GM12872 (cell line): ENCODE measurements at regions not wholly inside any gene's neighbourhood (a gene's known extent, or its start where the extent isn't known, plus 50 kb on each side); places are given as distances from the start of the nearest gene placed in this dataset.

Experiments used
- TF ChIP-seq, protein P1 (sequence below): IDR thresholded peaks from 3 replicates; pipeline ENCODE4 v1.5.1; 2011; ENCODE audit warnings: low read depth, mild to moderate bottlenecking, low read length, moderate library complexity; ENCODE audit not compliant: insufficient read depth

DNA sequence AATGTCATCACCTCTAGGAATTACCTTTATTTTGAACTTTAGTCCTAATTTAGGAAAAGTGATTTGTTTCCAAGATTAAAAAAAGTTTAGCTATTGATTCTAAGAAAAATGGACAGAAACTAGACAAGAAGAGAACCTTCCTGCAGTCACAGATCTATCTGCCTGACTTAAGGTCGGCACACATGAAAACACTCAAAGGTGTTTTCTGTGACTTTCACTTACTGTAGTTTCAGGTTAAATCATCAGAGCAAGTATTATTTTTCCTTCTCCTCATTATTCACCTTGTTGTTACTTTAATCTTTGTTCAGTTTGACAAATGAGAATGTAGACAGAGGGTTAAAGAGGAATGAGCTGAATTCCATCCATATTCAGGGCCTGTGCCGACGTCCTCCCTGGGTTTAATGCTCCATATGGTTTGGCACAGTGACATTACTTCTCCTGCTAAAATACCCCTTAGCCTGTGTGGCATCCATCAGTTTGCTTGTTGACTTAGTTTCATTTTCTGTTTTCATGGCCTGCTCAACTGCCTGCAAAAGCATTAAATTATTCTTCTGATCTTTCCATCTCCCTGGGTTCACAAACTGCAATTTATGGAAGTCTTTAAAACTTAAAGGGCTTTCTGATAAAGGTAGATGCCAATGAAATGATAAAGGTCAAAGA, 352.7 kb downstream of the NKX6-1 start:
- TF ChIP-seq, protein P1, sequence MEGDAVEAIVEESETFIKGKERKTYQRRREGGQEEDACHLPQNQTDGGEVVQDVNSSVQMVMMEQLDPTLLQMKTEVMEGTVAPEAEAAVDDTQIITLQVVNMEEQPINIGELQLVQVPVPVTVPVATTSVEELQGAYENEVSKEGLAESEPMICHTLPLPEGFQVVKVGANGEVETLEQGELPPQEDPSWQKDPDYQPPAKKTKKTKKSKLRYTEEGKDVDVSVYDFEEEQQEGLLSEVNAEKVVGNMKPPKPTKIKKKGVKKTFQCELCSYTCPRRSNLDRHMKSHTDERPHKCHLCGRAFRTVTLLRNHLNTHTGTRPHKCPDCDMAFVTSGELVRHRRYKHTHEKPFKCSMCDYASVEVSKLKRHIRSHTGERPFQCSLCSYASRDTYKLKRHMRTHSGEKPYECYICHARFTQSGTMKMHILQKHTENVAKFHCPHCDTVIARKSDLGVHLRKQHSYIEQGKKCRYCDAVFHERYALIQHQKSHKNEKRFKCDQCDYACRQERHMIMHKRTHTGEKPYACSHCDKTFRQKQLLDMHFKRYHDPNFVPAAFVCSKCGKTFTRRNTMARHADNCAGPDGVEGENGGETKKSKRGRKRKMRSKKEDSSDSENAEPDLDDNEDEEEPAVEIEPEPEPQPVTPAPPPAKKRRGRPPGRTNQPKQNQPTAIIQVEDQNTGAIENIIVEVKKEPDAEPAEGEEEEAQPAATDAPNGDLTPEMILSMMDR, result no peak

DNA sequence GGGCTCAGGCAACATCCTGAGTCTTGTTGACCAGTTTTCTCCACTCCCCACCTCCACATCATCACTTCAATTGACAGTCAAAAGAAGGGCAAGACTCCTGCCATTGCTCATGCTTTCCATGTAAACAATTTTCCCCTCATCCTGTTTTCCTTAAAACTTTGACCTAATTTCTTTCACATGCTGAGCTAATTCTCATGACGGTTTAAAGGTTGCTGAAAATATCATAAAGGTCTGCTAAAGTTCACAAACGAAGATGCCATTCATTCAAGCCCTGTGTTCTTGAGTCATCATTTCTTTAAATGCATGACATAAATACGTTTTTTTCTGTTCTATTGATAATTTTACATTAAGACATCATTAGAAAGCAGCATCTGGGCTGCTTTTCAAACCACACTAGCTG, 353.9 kb downstream of the NKX6-1 start:
- TF ChIP-seq, protein P1, result no peak

DNA sequence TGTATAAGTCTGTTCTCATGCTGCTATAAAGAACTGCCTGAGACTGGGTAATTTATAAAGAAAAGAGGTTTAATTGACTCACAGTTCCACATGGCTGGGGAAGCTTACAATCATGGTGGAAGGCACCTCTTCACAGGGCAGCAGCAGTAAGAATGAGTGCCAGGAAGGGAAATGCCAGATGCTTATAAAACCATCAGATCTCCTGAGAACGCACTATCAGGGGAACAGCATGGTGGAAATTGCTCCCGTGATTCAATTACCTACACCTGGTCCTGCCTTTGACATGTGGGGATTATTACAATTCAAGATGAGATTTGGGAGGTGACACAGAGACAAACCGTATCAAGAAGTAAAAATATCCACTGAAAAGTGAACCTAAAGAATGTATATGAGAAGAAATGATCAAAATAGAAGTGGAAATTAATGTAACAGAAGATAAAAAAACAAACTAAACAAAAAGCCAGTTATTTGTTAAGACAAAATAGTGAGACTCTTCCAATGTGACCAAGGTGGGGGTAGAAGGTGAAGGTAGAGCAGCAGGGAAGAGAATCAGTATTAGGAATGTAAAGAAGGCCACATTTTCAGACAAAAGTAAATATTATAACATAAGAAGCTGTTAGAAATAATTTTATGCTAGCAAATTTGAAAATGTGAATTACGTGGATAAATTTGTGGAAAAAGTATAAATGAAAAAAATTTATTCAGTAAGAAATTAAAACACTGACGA, 372.9 kb downstream of the NKX6-1 start:
- TF ChIP-seq, protein P1, result no peak

DNA sequence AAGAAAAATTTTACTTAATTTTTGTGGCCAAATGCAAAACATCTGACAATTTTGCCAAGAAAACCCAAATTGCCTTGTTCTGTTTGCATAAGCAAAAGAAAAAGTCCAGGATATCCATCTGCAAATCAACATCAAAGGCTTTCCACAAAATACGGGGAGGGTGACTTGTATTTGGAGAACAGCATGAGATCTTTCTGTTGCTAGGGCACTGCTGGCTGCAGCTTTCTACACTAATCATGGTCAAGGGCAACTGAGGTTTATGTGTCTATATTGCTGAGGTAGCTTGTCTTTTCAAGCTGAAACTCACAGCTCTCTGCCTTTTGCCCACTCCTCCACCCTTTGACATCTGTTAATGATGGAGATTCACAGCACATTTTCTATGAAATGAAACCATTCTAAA, 389.1 kb downstream of the NKX6-1 start:
- TF ChIP-seq, protein P1, result no peak

DNA sequence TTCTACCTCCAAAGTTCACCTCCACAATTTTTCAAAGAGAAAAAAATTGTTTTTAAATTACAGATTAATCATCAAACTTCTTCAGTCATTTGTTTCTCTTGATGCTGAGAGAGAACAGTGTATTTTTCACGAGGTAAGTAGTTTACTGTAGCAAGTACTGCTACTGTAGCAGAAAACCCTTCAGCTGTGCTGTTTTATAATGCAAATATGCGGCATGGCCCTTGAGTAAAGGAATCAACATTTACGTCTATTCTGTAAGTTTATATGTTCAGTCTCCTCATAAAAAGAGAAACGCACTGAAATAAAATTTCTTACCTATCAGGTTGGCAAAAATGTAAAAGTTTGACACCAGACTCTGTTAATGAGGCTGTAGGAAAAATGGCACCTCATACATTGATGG, 399.0 kb downstream of the NKX6-1 start:
- TF ChIP-seq, protein P1, result no peak

DNA sequence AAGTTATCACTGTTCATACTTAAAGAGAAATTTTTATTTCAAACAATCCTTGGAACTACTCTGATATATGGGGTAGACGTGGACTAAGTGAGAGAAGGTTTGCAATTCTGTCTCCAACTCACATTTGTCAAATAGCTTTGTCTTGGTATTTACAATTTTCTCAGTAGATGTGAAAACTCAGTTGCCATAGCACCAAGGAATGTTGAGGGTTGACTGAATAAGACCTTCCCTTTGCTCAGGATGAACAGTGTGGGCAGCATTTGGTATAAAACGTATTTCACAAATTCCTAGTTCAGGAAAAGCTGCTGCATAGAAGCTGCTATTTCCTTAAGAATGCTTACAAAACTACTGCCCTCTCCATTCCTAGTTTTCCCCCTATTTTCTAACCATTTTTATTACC, 399.5 kb downstream of the NKX6-1 start:
- TF ChIP-seq, protein P1, result no peak

DNA sequence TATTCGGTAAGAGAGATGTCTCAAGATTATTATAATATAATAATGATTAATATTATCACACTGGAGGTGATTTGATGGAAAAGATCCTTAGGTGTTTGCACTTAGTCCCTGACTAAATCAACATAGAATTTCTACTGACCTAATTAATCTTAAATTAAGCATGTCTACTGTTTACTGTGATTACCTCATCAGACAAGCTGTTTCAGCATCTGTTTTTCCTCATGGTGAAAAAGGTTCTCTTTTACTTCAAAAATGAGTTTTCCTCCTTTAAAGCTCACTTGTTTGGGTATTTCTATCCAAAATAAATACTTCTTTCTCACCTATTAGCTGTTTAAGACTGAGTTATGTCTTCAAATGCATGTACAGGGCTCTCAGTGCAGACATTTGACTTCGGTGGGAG, 407.8 kb downstream of the NKX6-1 start:
- TF ChIP-seq, protein P1, result no peak
